HG03571 (cell line): ENCODE measurements at regions not wholly inside any gene's neighbourhood (a gene's known extent, or its start where the extent isn't known, plus 50 kb on each side); places are given as distances from the start of the nearest gene placed in this dataset.

Source experiments
- ATAC-seq: cut with Tn5 transposase; IDR thresholded peaks from one replicate; pipeline ENCODE4 v1.9.1; 2021; ENCODE audit not compliant: unreplicated experiment

DNA sequence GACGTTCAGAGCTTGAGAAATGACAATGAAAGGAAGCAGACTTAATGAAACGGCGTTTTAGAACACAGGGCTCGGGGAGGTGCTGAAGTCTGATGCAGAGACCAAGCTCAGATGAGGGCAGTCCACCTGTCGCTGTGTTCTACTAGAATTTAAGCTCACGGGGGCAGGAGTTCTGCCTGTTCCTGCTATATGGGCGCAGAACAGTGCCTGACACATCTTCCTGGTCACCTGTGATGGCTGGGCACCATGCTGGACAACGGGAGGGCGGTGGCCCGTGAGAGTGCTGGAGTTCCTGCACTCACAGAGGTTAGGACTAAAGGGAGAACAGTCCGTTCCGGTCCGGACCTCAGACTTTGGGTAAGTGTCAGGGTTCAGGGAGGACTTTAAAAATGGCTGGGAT lies 130.6 kb downstream of the ERMARD start:
- no peak for ATAC-seq

DNA sequence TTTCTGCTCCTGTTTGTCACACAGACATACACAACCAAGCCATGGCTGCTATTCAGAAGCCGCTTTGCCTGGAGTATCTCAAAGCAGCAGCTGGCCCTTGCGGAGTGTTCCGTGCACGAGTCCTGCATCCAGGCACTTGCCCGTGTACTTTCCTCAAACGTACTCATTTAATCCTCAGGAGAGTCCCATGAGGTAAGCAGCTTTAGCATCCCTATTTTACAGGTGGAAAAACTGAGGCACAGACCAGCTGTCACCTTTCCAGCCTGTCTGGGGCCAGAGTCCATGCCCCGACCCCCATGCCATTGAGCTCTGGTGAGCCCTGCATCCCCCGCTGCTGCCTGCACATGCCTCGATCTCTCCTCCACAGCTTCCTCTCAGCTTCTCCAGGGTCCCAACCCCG lies 130.0 kb downstream of the ERMARD start:
- no peak for ATAC-seq

DNA sequence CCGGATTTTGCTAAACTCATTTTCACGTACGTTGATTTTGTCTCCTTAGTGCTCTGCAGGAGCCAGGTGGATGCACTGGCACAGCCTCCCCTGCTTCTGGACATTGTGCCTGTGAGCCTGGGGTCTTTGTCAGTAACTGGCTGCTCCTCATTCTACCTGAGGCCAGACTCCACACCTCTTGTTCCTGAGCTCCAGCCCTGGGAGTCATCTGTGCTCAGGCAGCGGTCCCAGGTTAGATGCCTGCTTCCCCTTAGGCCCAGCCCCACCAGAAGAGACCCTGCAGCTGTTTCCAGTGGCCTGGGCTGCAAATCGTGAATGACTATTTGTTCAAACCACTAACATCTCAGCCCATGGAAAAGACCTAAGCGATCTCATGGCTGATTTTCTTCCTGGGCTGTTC lies 129.1 kb downstream of the ERMARD start:
- ATAC-seq = no peak

DNA sequence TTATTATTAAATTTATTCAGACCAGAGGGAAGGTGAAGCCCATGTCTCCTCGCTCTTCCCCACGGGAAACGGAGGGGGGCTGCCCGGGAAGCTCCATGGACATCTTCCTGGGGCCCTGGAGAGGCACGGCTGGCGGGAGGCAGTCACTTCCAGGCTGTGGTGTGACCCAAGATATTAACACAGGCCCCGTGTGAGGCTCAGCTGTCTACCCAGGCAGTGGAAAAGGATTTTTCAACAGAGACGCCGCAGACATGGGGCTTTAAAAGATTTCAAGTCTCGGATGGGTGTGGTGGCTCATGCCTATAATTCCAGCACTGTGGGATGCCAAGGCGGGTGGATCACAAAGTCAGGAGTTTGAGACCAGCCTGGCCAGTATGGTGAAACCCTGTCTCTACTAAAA lies 117.9 kb downstream of the ERMARD start:
- ATAC-seq = no peak

DNA sequence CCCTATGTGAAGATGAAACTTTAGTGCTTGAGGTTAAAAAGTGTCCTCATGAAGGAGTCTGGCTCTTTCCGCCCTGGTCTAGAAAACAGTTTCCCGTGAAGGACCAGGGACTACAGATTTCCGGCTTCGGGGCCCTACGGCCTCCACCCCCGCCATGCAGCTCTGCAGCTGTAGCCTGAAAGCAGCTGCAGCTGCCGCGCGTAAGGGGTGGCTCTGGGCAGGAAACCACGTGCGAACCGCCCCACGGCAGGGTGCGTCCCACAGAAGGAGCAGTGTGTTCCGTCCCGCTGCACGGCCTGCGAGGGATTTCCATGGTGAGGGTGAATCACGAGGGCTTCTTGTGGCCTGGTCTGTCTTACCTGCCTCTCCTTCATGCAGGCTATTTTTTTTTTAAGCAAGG lies 117.0 kb downstream of the ERMARD start:
- no peak for ATAC-seq

DNA sequence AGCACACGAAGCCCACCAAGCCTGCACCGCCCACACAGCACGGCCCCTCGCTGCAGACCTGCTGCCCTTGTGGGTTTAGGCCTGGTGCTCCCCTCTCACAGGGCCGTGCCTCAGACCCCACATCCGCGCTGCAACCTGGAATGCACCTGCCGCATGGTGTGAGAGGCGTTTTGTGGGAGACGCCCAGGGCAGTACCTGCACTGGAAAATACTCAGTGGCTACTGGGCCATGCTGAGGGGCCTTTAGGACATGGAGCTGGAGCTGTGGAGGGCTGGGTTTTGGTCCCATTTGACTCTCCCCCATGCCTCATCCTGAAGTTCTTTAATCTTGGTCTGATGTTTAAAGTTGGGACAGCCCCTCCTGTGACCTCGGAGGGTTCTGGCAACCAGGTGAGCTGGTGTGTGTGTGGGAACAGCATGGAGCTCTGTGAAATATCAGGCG lies 116.3 kb downstream of the ERMARD start:
- no peak for ATAC-seq

DNA sequence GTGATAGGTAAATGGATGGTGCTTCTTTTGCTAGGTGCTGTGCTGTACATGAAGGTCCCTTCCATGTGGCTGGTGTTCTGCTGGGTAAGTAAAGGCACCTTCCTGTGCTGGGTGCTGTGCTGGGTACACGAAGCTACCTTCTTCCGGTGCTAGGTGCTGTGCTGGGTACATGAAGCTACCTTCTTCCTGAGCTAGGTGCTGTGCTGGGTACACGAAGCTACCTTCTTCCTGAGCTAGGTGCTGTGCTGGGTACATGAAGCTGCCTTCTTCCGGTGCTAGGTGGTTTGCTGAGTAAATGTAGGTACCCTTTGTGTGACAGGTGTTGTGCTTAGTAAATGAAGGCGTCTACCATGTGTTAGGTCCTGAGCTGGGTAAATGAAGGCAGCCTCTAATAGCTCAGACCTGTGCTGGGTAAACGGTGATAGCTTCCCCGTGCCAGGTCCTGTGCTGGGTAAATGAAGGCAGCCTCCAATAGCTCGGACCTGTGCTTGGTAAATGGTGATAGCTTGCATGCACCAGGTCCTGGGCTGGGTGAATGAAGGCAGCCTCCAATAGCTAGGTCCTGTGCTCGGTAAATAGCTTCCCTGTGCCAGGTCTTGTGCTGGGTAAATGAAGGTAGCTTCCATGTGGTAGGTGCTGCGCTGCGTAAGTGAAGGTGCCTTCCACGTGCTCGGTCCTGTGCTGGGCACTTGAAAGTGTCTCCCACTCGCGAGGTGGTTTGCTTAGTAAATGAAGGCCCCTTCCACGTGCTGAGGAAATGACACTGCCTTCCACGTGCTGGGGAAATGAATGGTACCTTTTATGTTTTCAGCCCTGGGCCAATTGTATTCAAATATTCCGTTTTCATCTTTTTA lies 115.5 kb downstream of the ERMARD start:
- ATAC-seq = no peak

DNA sequence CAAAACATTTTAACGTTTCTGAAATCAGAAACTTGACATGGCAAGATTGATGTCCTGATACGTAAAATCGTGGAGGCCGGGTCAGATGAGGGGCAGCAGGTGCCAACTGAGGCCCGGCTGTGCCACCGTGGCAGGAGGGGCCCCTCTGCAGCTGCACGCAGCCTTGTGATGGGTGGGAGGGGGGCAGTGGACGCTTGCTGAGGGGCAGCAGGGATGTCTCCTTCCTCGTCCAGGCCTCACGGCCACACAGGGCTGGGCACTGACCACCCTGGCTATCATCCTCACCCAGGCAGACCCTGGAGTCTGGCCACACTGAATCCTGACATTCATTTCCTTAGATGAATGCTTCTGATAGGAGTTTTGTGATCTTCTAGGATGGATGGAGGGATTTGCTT lies 114.7 kb downstream of the ERMARD start:
- no peak for ATAC-seq

DNA sequence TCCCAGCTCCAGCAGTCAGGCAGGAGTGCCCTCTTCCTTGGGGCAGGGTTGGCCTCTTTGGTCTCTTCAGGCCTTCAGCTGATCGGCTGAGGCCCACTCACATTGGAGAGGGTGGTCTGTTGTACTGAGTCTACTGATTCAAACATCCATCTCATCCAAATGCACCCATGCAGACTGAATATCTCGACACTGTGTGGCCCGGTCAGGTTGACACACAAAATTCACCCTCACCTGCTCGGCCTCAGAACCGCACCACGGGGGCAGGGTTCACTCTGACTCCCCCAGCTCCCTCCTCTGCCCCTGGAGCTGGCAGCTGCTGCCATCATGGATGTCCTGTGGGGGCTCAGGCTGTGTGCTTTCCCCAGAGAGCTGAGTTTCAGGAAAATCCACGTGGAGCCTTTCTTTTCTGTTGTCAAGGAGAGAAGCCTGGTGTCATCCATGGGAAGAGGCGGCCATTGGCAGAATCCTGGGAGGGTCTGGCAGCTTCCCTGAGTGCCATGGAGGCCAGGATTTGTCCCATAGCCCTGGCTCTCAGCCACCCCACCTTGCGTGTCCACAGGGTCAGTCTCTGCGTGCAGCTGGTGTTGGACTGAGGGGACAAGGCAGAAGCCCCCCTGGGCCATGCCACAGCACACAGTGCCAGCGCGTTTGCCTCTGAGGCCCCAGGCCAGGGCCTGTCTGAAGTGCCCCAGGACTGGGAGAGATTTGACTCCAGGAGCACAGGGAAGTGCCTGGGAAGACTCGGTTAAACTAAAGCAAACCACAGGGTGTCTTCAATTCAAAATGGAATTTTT lies 114.1 kb downstream of the ERMARD start:
- no peak for ATAC-seq

DNA sequence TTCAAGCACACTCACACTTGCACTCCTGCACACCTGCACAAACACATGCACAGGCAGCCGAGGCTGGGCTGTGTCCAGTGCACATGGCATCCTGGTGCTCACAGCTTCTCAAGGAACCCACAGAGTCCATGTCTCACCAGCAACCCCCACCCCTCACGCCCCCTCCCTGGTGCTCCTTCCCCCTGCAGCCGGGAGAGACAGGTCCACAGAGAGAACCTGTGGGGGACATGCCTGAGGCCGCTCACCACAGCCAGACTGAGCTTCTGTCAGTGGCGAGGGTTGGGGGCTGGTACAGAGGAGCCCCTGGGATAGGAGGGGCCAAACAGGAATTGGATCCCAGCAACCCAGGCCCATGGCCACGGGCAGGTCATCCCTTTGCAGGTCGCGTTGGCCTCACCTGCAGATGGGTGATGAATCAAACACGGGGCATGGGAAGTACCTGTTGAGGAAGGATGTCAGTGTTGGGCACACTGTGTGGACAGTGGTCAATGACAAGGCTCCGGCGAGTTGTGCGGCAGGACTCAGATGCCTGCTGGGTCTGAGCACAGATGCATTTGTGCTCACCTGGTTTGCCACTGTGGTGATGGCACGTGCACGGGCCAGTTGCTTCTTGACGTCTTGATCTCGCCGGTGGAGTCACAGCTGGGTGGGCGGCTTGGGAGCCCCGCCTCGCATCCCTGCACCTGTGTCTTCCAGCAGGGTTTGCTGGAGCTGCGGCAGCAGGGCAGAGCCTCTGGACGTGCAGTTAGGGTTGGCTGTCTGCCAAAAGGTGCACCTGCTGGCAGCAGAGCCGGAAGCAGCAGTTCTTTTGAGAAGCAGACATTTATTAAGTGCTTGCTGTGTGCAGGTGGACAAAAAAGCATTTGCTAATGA lies 113.0 kb downstream of the ERMARD start:
- no peak for ATAC-seq

DNA sequence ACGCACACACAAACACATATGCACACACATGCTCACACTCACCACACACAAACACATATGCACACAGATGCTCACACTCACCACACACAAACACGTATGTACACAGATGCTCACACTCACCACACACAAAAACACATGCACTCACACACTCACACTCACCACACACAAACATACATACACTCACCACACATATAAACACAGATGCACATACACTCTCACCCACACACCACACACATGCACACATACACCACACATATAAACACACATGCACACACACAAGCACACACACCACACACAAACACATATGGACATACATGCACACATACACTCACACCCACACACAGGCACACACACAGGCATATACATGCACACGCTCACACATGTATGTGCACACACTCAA lies 112.3 kb downstream of the ERMARD start:
- no peak for ATAC-seq

DNA sequence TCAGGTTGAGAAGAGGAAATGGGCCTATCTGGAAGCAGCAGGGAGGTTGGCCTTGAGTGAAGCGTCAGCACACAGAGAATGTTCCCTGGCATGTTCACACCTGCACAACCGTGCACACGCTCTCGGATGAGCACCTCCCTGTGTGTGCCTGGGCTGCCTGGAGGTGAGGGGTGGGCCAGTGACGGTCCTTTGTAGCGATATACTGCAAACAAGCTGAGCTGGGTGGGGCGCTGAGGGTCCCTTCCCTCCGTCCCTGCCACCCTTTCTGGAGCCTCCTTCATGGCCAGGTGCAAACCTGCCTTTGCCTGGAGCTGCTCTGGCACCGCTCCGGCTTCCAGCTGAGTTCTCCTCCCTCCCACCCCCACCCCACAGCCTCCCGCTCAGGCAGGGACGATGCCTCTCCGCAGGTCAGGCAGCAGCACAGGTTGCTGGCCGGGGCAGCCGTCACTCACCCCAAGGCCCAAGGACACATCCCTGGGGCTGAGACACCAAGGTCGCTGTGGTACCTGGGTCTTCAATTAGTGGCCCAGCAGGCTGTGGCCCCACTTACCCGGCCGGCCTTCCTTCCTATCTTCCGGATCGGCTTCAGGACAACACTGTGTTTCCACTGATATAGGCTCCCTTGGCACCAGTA lies 111.6 kb downstream of the ERMARD start:
- no peak for ATAC-seq

DNA sequence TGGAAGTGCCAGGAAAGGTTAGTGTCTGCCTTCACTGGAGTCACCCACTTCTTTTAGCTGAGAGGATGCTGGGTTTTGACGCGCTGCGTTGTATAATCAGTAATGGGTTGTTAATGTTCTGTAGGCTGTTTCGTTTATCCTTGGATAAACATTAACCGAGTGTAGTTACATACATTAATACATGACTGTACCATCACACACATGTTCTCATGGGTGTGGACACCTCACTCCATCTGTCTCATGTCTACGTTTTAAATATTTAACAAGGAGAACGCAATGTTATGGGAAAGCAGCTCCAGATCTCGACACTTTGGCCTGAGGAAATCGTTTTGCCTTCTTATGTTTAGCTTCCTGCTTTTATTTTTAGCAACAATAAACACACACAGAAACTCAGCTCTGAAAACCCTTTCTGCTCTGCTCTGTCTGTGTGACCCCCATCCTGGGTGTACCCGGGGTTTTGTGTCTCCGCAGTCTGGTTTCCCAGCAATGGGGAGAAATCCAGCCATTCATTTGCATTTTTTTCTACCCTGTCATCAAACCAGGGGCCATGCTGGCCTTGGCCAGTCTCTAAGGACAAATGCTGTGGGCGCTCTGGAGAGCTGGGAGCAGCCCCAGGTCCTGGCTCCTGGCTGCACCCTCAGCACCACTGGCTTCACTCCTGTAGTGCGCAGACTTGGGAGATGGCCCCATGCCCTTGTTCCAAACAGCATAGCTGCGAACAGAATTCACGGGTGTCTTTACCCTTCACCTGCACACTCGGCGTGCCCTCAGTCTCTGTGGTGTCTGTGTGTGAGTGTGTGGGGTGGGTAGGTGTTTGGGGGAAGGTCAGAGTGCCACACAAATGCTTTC lies 110.8 kb downstream of the ERMARD start:
- ATAC-seq = no peak

DNA sequence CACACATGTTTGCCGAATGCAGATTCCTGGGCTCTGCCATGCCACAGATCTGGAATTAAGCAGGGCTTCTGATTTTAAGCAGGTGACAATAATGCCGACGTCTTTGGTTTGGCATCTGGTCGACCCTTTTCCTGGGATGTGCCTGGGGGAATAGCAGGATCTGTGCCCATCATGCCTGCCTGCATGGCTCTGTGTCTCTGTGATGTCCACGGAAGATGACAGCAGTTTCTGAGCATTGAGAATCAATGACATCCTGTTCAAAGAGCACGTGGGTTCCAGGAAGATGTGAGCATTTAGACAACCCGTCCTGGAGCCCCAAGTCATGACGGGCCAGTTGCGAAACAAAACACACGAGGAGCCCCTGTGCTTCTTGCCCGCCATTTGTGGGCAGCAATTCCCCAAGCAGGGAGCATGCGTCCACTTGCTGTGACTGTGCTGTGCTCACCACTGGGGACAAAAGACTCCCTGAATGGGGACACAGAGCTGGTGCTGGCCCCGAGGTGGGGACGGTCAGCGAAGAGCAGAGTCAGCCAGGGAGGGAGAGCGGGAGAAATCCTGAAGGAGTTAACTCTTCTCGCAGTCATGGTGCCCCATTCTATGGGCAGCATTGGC lies 110.1 kb downstream of the ERMARD start:
- no peak for ATAC-seq

DNA sequence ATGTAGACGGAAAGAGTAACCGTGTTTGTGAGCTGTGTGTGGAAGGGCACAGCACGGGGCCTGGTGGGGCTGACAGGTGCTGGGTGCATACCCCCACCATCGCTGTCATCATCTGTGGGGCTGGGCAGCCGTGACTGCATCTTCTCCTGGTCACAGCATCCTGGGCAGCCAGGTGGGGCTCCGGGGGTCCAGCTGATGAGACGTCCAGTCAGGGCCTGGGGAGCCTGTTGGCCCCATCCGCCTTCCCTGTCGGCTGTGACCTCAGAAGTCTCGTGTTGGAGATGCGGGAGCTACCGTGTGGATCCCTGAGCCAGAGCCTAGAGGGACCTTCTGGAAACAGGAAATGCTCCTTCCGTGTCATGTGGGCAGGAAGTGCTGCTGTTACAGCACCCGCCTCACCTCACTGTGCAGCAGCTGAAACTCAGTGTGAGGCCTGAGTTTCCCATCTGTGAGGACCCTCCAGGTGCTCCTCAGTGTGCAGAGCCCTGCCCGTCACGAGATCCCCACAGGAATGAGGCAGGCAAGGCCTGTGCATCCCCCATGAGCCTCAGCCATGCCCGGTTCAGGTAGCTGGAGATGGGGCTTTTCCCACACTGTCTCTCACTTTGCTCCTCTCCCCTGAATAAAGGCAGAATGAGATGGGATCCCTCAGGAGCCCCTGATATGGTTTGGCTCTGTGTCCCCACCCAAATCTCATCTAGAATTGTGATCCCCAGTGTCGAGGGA lies 108.7 kb downstream of the ERMARD start:
- no peak for ATAC-seq

DNA sequence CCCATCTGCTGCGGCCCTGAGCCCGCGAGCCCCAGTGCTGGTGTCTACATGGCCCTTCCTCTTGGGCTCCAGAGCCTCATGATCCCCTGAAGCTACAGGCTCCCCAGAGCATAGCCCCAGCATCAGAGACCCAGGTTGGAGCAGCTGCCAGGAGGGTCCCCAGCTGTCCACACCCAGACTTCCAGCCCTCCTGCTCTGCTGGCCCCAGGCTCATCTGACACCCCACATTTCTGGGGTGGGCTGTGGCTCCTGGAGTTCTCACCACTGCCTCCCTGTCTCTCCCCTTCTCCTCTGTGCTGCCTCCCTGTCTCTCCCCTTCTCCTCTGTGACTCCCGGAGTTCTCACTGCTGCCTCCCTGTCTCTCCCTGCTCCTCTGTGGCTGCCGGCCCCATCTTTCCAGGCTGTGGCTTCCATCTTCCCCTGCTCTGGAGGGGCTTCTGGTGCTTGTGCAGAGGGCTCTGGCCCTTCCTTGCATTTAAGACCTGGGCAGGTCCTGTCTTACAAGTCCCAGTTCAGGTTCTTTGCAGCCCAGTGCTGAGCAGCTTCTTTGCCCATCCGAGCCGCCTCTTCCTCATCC lies 108.1 kb downstream of the ERMARD start:
- no peak for ATAC-seq

DNA sequence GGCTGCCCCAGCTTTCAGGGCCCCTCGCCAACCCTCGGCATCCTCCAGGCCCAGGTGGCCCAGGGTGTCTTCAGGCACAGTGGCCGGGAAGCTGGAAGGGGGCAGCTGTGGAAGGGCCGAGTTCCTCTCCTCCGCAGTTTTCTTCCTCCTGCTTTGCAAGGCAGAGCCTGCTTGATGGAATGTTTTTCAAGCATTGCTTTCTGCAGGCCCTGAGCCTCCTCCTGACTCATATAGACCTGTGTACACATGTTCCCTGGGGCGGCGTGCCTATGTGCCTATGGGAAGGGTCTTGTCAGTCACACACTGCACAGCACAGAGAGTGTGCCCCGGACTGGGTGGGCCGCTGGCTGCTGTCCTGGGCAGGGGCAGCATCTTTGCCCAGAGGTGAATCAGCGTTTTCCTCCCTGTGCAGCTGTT lies 107.5 kb downstream of the ERMARD start:
- no peak for ATAC-seq

DNA sequence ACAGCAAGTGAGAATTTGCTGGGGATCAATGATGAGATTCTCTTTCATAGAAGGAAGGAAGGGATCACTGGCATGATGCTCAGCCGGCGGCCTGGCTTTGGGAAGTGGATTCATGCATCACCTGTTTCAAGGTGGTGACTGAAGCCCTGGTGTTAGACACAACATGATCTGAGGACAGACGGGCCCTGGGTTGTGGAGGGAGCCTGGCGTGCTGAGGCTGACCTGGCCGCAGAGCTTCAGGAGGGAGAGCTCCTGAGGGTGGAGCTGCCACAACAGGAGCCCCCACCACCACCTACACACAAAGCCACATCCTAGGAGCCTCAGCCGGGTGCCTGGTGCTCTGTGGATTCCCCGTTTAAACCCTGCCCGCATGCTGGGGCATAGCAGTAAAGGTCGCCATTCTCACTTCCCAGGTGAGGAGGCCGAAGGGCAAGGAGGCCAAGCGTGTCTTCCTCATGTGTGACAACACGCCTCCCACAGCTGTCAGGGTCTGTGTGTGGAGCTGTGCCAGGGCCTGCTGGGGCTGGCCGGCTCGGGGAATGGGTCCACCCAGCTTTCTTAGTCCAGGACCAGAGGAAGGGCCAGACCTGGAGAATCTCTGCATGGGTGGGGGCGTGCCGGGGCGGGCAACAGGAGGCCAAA lies 107.0 kb downstream of the ERMARD start:
- no peak for ATAC-seq
